ENCODE measurements at regions not wholly inside any gene's neighbourhood (a gene's known extent, or its start where the extent isn't known, plus 50 kb on each side); places are given as distances from the start of the nearest gene placed in this dataset.

- Histone ChIP-seq H3K27ac (replicated peaks in 1 of 4) (no peak overlapping the region), H3K9me3 (no peaks in the 10 kb centered on the region), H3K4me1 (no peaks in the 10 kb centered on the region), H3K4me3 (no peak overlapping the region), H3K36me3 (no peaks in the 10 kb centered on the region), H3K27me3 (no peaks in the 10 kb centered on the region)
- no peak for DNase-seq (ENCODE audit: extremely low spot score)
- intact Hi-C loops (cut with DNase I): no loop called here
- WGBS: 68% methylated on average over 1 of the region's 1 CpG
- TF ChIP-seq POLR2AphosphoS5 (IDR thresholded peaks at IDR 0.05) (no peak), EP300 (IDR thresholded peaks at IDR 0.05) (no peak)
- TF ChIP-seq, protein P1, sequence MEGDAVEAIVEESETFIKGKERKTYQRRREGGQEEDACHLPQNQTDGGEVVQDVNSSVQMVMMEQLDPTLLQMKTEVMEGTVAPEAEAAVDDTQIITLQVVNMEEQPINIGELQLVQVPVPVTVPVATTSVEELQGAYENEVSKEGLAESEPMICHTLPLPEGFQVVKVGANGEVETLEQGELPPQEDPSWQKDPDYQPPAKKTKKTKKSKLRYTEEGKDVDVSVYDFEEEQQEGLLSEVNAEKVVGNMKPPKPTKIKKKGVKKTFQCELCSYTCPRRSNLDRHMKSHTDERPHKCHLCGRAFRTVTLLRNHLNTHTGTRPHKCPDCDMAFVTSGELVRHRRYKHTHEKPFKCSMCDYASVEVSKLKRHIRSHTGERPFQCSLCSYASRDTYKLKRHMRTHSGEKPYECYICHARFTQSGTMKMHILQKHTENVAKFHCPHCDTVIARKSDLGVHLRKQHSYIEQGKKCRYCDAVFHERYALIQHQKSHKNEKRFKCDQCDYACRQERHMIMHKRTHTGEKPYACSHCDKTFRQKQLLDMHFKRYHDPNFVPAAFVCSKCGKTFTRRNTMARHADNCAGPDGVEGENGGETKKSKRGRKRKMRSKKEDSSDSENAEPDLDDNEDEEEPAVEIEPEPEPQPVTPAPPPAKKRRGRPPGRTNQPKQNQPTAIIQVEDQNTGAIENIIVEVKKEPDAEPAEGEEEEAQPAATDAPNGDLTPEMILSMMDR (IDR thresholded peaks at IDR 0.05): no peak
Measured at GRCh38 chr15:37204692-37205091, 104.3 kb upstream of the MEIS2 start.

DNA sequence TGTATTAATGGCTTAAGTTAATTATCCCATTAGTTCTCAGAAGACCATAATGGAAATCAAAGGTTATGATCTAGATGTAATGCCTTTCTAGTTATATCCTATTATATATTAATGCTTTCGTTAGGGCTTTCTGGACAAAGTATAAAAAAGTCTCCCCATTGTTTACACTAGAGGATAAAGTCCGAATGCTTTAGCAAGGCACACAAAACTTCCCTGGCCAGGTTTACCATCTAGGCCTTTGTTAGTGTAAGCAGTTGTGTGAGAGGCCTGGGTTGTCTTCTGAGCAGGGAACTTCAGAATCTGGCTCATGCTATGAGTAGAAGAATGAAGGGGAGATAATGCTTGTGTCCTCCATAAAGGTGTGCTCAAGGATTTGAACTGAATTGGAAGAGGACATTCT is 106.3 kb upstream of the MEIS2 start:
- Histone ChIP-seq H3K27ac (replicated peaks in 1 of 4) (no peak overlapping the region), H3K27me3 (no peaks in the 10 kb centered on the region), H3K36me3 (no peaks in the 10 kb centered on the region), H3K4me1 (no peaks in the 10 kb centered on the region), H3K9me3 (no peaks in the 10 kb centered on the region), H3K4me3 (no peak overlapping the region)
- intact Hi-C loops (cut with DNase I): no loop called here
- WGBS: 79% methylated on average over 2 of the region's 2 CpGs
- DNase-seq (ENCODE audit: extremely low spot score): no peak
- no peak for TF ChIP-seq EP300 (IDR thresholded peaks at IDR 0.05)
- TF ChIP-seq, protein P1 (IDR thresholded peaks at IDR 0.05): no peak
- TF ChIP-seq POLR2AphosphoS5 (IDR thresholded peaks at IDR 0.05): no peak
- no peak for TF ChIP-seq POLR2A (IDR thresholded peaks at IDR 0.05; ENCODE audit: low read depth)

GRCh38 chr15:37208146-37209040 is 108.0 kb upstream of the MEIS2 start:
- Histone ChIP-seq H3K36me3 (no peaks in the 10 kb centered on the region), H3K27me3 (no peaks in the 10 kb centered on the region), H3K4me1 (no peaks in the 10 kb centered on the region), H3K4me3 (no peak overlapping the region), H3K27ac (replicated peaks in 1 of 4) (no peak overlapping the region), H3K9me3 (no peaks in the 10 kb centered on the region)
- 76% methylated on average over 3 of the region's 3 CpGs for WGBS
- no peak for TF ChIP-seq EP300 (IDR thresholded peaks at IDR 0.05)
- TF ChIP-seq POLR2A (IDR thresholded peaks at IDR 0.05; ENCODE audit: low read depth): no peak
- TF ChIP-seq, protein P1 (IDR thresholded peaks at IDR 0.05): no peak
- no peak for TF ChIP-seq POLR2AphosphoS5 (IDR thresholded peaks at IDR 0.05)
- intact Hi-C loops (cut with DNase I): no loop called here
- DNase-seq (ENCODE audit: extremely low spot score): no peak

- no peaks in the 10 kb centered on the region for H3K9me3 ChIP-seq
- no peak overlapping the region for H3K4me3 ChIP-seq
- H3K36me3 ChIP-seq: no peaks in the 10 kb centered on the region
- H3K27me3 ChIP-seq: no peaks in the 10 kb centered on the region
- intact Hi-C loops (cut with DNase I): no loop called here
- H3K4me1 ChIP-seq: no peaks in the 10 kb centered on the region
- 90% methylated on average over 1 of the region's 1 CpG for WGBS
- no peak overlapping the region for H3K27ac ChIP-seq (replicated peaks in 1 of 4)
- TF ChIP-seq POLR2AphosphoS5 (IDR thresholded peaks at IDR 0.05) (no peak), EP300 (IDR thresholded peaks at IDR 0.05) (no peak), POLR2A (IDR thresholded peaks at IDR 0.05; ENCODE audit: low read depth) (no peak)
- TF ChIP-seq, protein P1 (IDR thresholded peaks at IDR 0.05): no peak
- DNase-seq (ENCODE audit: extremely low spot score): no peak
Measured at GRCh38 chr15:37209041-37209363, 108.7 kb upstream of the MEIS2 start.

- 96% methylated on average over 1 of the region's 1 CpG for WGBS
- Histone ChIP-seq H3K27ac (replicated peaks in 1 of 4) (no peak overlapping the region), H3K27me3 (no peaks in the 10 kb centered on the region), H3K4me3 (no peak overlapping the region), H3K4me1 (no peaks in the 10 kb centered on the region), H3K36me3 (no peaks in the 10 kb centered on the region), H3K9me3 (no peaks in the 10 kb centered on the region)
- no peak for DNase-seq (ENCODE audit: extremely low spot score)
- intact Hi-C loops (cut with DNase I): no loop called here
- TF ChIP-seq, protein P1 (IDR thresholded peaks at IDR 0.05): no peak
- TF ChIP-seq POLR2A (IDR thresholded peaks at IDR 0.05; ENCODE audit: low read depth) (no peak), POLR2AphosphoS5 (IDR thresholded peaks at IDR 0.05) (no peak), EP300 (IDR thresholded peaks at IDR 0.05) (no peak)
Measured at GRCh38 chr15:37217567-37217966, 117.2 kb upstream of the MEIS2 start.
